ENCODE measurements at regions not wholly inside any gene's neighbourhood (a gene's known extent, or its start where the extent isn't known, plus 50 kb on each side); places are given as distances from the start of the nearest gene placed in this dataset.

- POLR2A ChIA-PET = no interaction called here
- WGBS (ENCODE audit: insufficient coverage) = 91% methylated on average over 6 of the region's 7 CpGs
- intact Hi-C loops (cut with micrococcal nuclease) = no loop called here
These were observed 467.5 kb downstream of the NTRK2 start for GRCh38 chr9:85136987-85137386.

DNA sequence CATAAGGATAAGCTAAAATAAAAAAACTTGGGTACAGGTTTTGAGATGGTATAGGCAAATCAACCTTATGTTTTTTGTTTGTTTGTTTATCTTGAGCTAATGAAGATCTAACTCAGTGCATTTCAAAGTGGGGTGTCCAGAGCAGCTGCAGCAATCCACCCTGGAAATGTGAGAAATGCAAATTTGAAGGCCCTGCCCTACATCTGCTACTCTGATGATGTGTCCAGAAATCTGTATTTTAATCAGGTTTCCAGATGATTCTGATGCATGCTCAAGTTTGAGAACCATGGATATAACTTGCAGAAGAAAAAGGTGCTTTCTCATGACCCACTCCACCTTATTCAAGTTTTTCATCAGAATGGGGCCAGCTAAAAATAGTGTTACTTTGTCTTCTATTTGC lies 467.0 kb downstream of the NTRK2 start:
- H3K4me1 Mint-ChIP-seq = no peaks in the 10 kb centered on the region
- ATAC-seq (ENCODE audit: low read depth) (no peak), DNase-seq (no peak)
- H3K36me3 ChIP-seq (replicated peaks in 1 of 2; ENCODE audit: control extremely low read depth in 1 of 2, control insufficient read depth in 1 of 2, extremely low read depth in 1 of 2, insufficient read depth in 2 of 2, low read length in 1 of 2) = no peaks in the 10 kb centered on the region
- no peak overlapping the region for H3K4me3 ChIP-seq (ENCODE audit: control extremely low read depth in 1 of 5, extremely low read depth in 1 of 5, insufficient read depth in 1 of 5, low read depth in 2 of 5, low read length in 4 of 5)
- ChIA-PET POLR2A (no interaction called here), CTCF (no interaction called here)
- H3K27ac Mint-ChIP-seq = no peak overlapping the region
- no peaks in the 10 kb centered on the region for H3K27me3 ChIP-seq (replicated peaks in 1 of 4; ENCODE audit: control extremely low read depth in 1 of 4, control insufficient read depth in 3 of 4, insufficient read depth in 4 of 4, low read length in 3 of 4)
- no peaks in the 10 kb centered on the region for H4K20me1 ChIP-seq (ENCODE audit: control insufficient read depth, insufficient read depth, low read length, poor library complexity, severe bottlenecking)
- no peak overlapping the region for H3K27ac ChIP-seq (ENCODE audit: low read length in 2 of 2)
- H3K79me2 ChIP-seq (ENCODE audit: control insufficient read depth, insufficient read depth, low read length) = no peaks in the 10 kb centered on the region
- no peak overlapping the region for H3K4me2 ChIP-seq (replicated peaks; ENCODE audit: low read depth, low read length, poor library complexity, severe bottlenecking)
- H3K27me3 Mint-ChIP-seq = no peaks in the 10 kb centered on the region
- H3K9me3 ChIP-seq (ENCODE audit: control extremely low read depth in 1 of 3, control insufficient read depth in 2 of 3, insufficient read depth in 1 of 3, low read length in 2 of 3) = no peaks in the 10 kb centered on the region
- intact Hi-C loops (cut with micrococcal nuclease) = no loop called here
- H2AFZ ChIP-seq (ENCODE audit: insufficient read depth, low read depth, low read length, poor library complexity, severe bottlenecking) = no peak overlapping the region
- no peak overlapping the region for H3K9ac ChIP-seq (ENCODE audit: low read length)
- no peaks in the 10 kb centered on the region for H3K4me1 ChIP-seq (ENCODE audit: control insufficient read depth in 2 of 2, insufficient read depth in 2 of 2, low read length in 2 of 2)
- no peaks in the 10 kb centered on the region for H3K9me3 Mint-ChIP-seq (ENCODE audit: insufficient read depth)
- no peak for TF ChIP-seq CTCF (IDR thresholded peaks at IDR 0.05)
- no peak for TF ChIP-seq EZH2 (IDR thresholded peaks at IDR 0.05; ENCODE audit: borderline replicate concordance, insufficient read depth, low read depth, low read length, poor library complexity, severe bottlenecking)
- H3K4me3 Mint-ChIP-seq = no peak overlapping the region

More at GRCh38 chr9:85136987-85137386, 467.5 kb downstream of the NTRK2 start:
- Mint-ChIP-seq H3K27ac (no peak overlapping the region), H3K4me3 (no peak overlapping the region), H3K9me3 (ENCODE audit: insufficient read depth) (no peaks in the 10 kb centered on the region), H3K27me3 (no peaks in the 10 kb centered on the region), H3K4me1 (no peaks in the 10 kb centered on the region)
- no peaks in the 10 kb centered on the region for H3K27me3 ChIP-seq (replicated peaks in 1 of 4; ENCODE audit: control extremely low read depth in 1 of 4, control insufficient read depth in 3 of 4, insufficient read depth in 4 of 4, low read length in 3 of 4)
- H3K27ac ChIP-seq (ENCODE audit: low read length in 2 of 2) = no peak overlapping the region
- no peak overlapping the region for H3K9ac ChIP-seq (ENCODE audit: low read length)
- H3K36me3 ChIP-seq (replicated peaks in 1 of 2; ENCODE audit: control extremely low read depth in 1 of 2, control insufficient read depth in 1 of 2, extremely low read depth in 1 of 2, insufficient read depth in 2 of 2, low read length in 1 of 2) = no peaks in the 10 kb centered on the region
- H3K4me1 ChIP-seq (ENCODE audit: control insufficient read depth in 2 of 2, insufficient read depth in 2 of 2, low read length in 2 of 2) = no peaks in the 10 kb centered on the region
- no peaks in the 10 kb centered on the region for H3K79me2 ChIP-seq (ENCODE audit: control insufficient read depth, insufficient read depth, low read length)
- H2AFZ ChIP-seq (ENCODE audit: insufficient read depth, low read depth, low read length, poor library complexity, severe bottlenecking) = no peak overlapping the region
- no peak overlapping the region for H3K4me3 ChIP-seq (ENCODE audit: control extremely low read depth in 1 of 5, extremely low read depth in 1 of 5, insufficient read depth in 1 of 5, low read depth in 2 of 5, low read length in 4 of 5)
- H3K4me2 ChIP-seq (replicated peaks; ENCODE audit: low read depth, low read length, poor library complexity, severe bottlenecking) = no peak overlapping the region
- ATAC-seq (ENCODE audit: low read depth) (no peak), DNase-seq (no peak)
- CTCF ChIA-PET = no interaction called here
- H3K9me3 ChIP-seq (ENCODE audit: control extremely low read depth in 1 of 3, control insufficient read depth in 2 of 3, insufficient read depth in 1 of 3, low read length in 2 of 3) = no peaks in the 10 kb centered on the region
- no peak for TF ChIP-seq CTCF (IDR thresholded peaks at IDR 0.05)
- TF ChIP-seq EZH2 (IDR thresholded peaks at IDR 0.05; ENCODE audit: borderline replicate concordance, insufficient read depth, low read depth, low read length, poor library complexity, severe bottlenecking) = no peak
- no peaks in the 10 kb centered on the region for H4K20me1 ChIP-seq (ENCODE audit: control insufficient read depth, insufficient read depth, low read length, poor library complexity, severe bottlenecking)

Measured in B cell (primary cell).